RWPE1 (cell line): ENCODE measurements at regions not wholly inside any gene's neighbourhood (a gene's known extent, or its start where the extent isn't known, plus 50 kb on each side); places are given as distances from the start of the nearest gene placed in this dataset.

Experiments
- CTCF ChIA-PET: fragments of 350-600 bp; sonication (Branson Sonifier 250); formaldehyde crosslinking; extraction: SDS; loops from one replicate; lab custom pipeline; 2021; lab: Yijun Ruan, JAX
- POLR2A ChIA-PET: fragments of 400-600 bp; formaldehyde crosslinking; extraction: SDS; loops from one replicate; lab custom pipeline; 2020; ENCODE audit warnings: antibody characterized with exemption; ENCODE audit not compliant: low non-redundant PET; lab: Yijun Ruan, JAX
- DNase-seq: peaks from one replicate; pipeline ENCODE4 v3.0.0; 2012; ENCODE audit warnings: low spot score
- H3K27ac ChIP-seq: fragments of 450-650 bp; 2 replicates; pipeline ENCODE4 v1.5.1; 2017
- CTCF ChIP-seq: fragments of 450-650 bp; conservative IDR thresholded peaks from 2 replicates; pipeline ENCODE4 v1.5.1; 2017; ENCODE audit warnings: low read depth, mild to moderate bottlenecking

- DNase-seq, result no peak
Observed at GRCh38 chr11:89660234-89660633, 49.9 kb upstream of the TRIM77 start.

More at GRCh38 chr11:89660234-89660633, 49.9 kb upstream of the TRIM77 start:
- ChIA-PET CTCF (interaction anchor here (0.6 kb wide), 1 partner anchor 113 kb away, joined by 4 read pairs; no protein-coding TSS in a partner anchor), POLR2A (no interaction called here)
- TF ChIP-seq CTCF, result no peak
- no peak overlapping the region for H3K27ac ChIP-seq
